HAP-1 (cell line): ENCODE measurements at regions not wholly inside any gene's neighbourhood (a gene's known extent, or its start where the extent isn't known, plus 50 kb on each side); places are given as distances from the start of the nearest gene placed in this dataset.
A peak's percentile ranks its signal among the peaks of the same experiment; 100 is the strongest.
"Not testable (repeated sequence)": the region's sequence is repeated elsewhere in the genome, so short reads cannot be mapped to it uniquely, and the experiment has no call there.

Experiments
- DNase-seq, 2 experiments: peaks; one replicate each; pipeline ENCODE4 v3.0.0-alpha.2; 2016 to 2020; ENCODE audit warnings: low spot score in 2 of 2
- H3K27me3 ChIP-seq: fragments of 250-450 bp; sonication (Bioruptor Pico); 2 replicates; pipeline ENCODE4 v1.5.1; 2020; ENCODE audit warnings: low read depth, mild to moderate bottlenecking, moderate library complexity
- H3K36me3 ChIP-seq: fragments of 250-450 bp; sonication (Bioruptor Pico); replicated peaks from 2 replicates; pipeline ENCODE4 v1.5.1; 2020; ENCODE audit warnings: mild to moderate bottlenecking
- H3K4me1 ChIP-seq: fragments of 250-450 bp; sonication (Bioruptor Pico); 2 replicates; pipeline ENCODE4 v1.5.1; 2020; ENCODE audit warnings: mild to moderate bottlenecking
- H3K4me3 ChIP-seq: fragments of 250-450 bp; sonication (Bioruptor Pico); 2 replicates; pipeline ENCODE4 v1.5.1; 2020; ENCODE audit warnings: mild to moderate bottlenecking, moderate library complexity
- H3K9me3 ChIP-seq: fragments of 250-450 bp; sonication (Bioruptor Pico); 2 replicates; pipeline ENCODE4 v1.5.1; 2020; ENCODE audit warnings: mild to moderate bottlenecking, moderate library complexity
- in situ Hi-C: fragments of 300-500 bp; cut with MboI; formaldehyde crosslinking; loops from 3 replicates; pipeline ENCODE4 v1.14.3; 2020; ENCODE audit warnings: low sequenced_read_pairs, inconsistent platforms, mixed read lengths

DNA sequence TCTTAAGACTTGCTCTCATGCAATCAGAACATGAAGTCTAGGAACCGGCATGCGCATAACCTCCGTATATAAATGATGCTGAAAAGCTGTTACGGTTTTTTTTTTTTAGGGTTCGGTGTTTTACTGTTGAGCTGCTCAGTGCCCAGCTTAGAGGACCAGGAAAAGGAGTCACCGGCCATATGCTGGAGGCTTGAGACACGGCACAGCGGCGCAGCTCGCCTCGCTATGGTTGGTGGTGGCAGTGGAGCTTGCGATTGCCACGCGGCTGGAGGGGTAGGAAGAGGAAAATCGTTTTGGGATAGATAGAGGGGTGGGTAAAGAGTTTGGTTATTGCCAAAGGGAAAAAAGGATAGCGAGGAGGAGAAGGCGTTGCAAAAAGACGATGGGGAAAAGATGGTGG is 841.3 kb downstream of the SPATA31A1 start:
- DNase-seq, H3K9me3 ChIP-seq, in situ Hi-C loops, H3K27me3 ChIP-seq, H3K36me3 ChIP-seq, H3K4me3 ChIP-seq, H3K4me1 ChIP-seq: not testable (repeated sequence)

DNA sequence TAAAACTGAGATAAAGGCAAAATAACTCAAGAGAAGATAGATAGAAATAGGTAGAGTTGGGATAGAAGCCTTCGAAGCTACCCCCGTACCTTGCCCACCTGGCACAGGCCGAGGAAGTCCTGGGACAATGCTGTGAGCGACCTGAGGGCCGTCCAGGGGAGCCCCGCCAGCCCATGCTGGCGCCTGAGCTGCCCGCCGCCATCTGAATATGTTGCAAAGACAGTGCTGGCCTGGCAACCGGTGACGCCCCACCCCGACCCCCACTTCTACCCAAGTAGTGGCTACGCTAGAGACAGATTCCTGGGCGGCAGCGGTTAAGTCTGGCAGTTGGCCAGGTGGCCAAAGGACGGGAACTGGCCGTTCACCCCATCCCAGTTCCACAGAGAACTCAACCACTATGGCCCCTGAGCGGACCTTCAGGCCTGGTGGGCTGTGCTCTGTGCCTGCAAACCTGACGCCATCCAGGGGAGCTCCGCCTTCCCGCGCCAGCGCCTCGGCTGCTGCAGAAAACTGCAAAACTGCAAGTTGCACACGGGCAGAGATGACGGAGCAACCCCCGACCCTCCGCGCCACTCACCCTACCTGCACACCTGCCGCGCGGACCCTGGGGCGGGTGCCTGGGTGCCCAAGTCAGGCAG is 866.2 kb downstream of the SPATA31A1 start:
- H3K27me3 ChIP-seq, in situ Hi-C loops, H3K9me3 ChIP-seq, H3K4me3 ChIP-seq, DNase-seq, H3K36me3 ChIP-seq, H3K4me1 ChIP-seq: not testable (repeated sequence)

DNA sequence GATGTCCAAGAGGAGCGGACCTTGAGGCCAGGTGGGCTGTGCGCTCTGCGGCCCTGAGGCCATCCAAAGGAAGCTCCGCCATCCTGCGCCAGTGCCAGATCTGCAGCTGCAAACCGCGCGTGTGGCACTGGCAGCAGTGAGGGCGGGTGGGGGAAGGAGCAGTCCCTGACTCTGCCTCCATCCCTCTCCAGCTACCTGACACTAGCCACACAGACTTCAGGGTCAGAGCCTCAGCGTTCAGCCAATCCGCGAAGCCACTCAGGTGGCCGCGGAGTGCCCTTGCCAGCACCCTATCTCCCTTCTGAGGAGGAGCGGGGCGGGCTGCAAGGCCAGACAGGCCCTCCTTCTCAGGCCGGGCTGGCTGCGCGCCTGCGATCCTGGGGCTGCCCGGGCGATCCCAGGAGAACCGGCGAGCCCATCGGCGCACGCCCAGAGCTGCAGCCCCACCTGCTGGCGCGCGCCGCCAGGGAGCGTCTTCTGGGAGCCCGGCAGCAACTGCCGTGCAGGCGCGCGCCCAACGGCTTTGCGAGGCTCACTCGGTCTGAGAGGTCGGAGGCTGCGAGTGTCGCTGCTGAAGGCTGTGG is 867.2 kb downstream of the SPATA31A1 start:
- H3K4me3 ChIP-seq, H3K36me3 ChIP-seq, H3K9me3 ChIP-seq, H3K27me3 ChIP-seq, DNase-seq, H3K4me1 ChIP-seq, in situ Hi-C loops: not testable (repeated sequence)

DNA sequence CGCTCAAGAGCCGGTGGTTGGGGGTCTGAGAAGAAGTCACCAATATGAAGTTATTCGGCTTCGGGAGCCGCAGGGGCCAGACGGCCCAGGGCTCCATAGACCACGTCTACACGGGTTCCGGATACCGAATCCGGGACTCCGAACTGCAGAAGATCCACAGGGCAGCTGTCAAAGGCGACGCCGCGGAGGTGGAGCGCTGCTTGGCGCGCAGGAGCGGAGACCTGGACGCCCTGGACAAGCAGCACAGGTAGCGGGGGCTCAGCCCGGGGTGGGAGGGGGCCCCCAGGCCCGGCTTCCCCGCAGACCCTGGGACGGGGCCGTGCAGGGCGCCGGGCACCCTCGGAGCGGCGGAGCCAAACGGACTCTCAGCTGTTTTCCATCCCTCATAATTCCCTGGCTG is 867.9 kb downstream of the SPATA31A1 start:
- H3K36me3 ChIP-seq, H3K9me3 ChIP-seq, H3K4me3 ChIP-seq, H3K27me3 ChIP-seq, in situ Hi-C loops, H3K4me1 ChIP-seq: not testable (repeated sequence)
- DNase-seq: peak in 1 of 2 experiments; percentile 9
